K562 (cell line): ENCODE measurements at regions not wholly inside any gene's neighbourhood (a gene's known extent, or its start where the extent isn't known, plus 50 kb on each side); places are given as distances from the start of the nearest gene placed in this dataset.

Experiments used
- ATAC-seq: fragments of 200-7000 bp; cut with Tn5 transposase; 3 replicates; pipeline ENCODE4 v1.9.1; 2020; ENCODE audit warnings: moderate library complexity
- BruUV-seq: library from RNA; stranded (reverse); fragments of 400-500 nt; replicated peaks from 2 replicates; lab custom pipeline; 2021; lab: Mats Ljungman, UMichigan
- CTCF ChIA-PET: fragments of 300-600 bp; formaldehyde crosslinking; extraction: SDS; loops from one replicate; lab custom pipeline; 2021; ENCODE audit warnings: low intra/inter-chr PET ratio; lab: Yijun Ruan, JAX
- POLR2A ChIA-PET: fragments of 300-600, 350-650 bp; sonication (Branson Sonifier 250); formaldehyde crosslinking; extraction: SDS; loops from one replicate; lab custom pipeline; 2021; ENCODE audit warnings: antibody characterized with exemption, inconsistent platforms; lab: Yijun Ruan, JAX
- DNase-seq, 4 experiments: peaks; one replicate each; pipeline versions ENCODE4 v3.0.0 to v3.0.0-alpha.2; 2011 to 2018; ENCODE audit warnings: low spot score in 3 of 4, mixed read lengths in 3 of 4; ENCODE audit errors: extremely low read depth in 1 of 4
- FAIRE-seq: peaks from 2 replicates; lab custom pipeline; 2011; peaks lifted over from hg19 to GRCh38; lab: Jason Lieb, UNC
- H2AFZ ChIP-seq: 2 replicates; pipeline ENCODE4 v1.6.0; 2011; ENCODE audit warnings: low read depth, low read length, control low read depth, inconsistent platforms
- H3K27ac ChIP-seq: fragments of 200-600 bp; 3 replicates; pipeline ENCODE4 v1.8.0; 2011; ENCODE audit warnings: low read depth, mild to moderate bottlenecking, control low read depth, inconsistent platforms, low read length, moderate library complexity, mixed read lengths; ENCODE audit errors: extremely low read depth
- H3K27me3 ChIP-seq, 2 experiments: fragments of 300-600 bp in 1 of 2; 2 replicates in 1 of 2; 3 replicates in 1 of 2; pipeline versions ENCODE4 v1.6.0 to v1.8.0; 2011; ENCODE audit warnings: inconsistent platforms in 2 of 2, low read length in 2 of 2, mild to moderate bottlenecking in 1 of 2, mixed read lengths in 1 of 2, moderate library complexity in 1 of 2; ENCODE audit not compliant: control insufficient read depth in 2 of 2, insufficient read depth in 2 of 2
- H3K36me3 ChIP-seq: fragments of 300-600 bp; 3 replicates; pipeline ENCODE4 v1.8.0; 2011; ENCODE audit warnings: mild to moderate bottlenecking, low read length, inconsistent platforms; ENCODE audit not compliant: control insufficient read depth, insufficient read depth
- H3K4me1 ChIP-seq, 2 experiments: fragments of 200-600 bp in 1 of 2; replicated peaks in 1 of 2; 2 replicates in 1 of 2; 3 replicates in 1 of 2; pipeline versions ENCODE4 v1.5.1 to v1.8.0; 2011; ENCODE audit warnings: inconsistent platforms in 2 of 2, low read length in 2 of 2, mild to moderate bottlenecking in 1 of 2, mixed read lengths in 1 of 2, moderate library complexity in 1 of 2; ENCODE audit not compliant: control insufficient read depth in 2 of 2, insufficient read depth in 2 of 2
- H3K4me2 ChIP-seq: 2 replicates; pipeline ENCODE4 v1.6.1; 2011; ENCODE audit warnings: low read length, control low read depth, inconsistent platforms, mixed read lengths; ENCODE audit not compliant: insufficient read depth
- H3K4me3 ChIP-seq: fragments of 200-600 bp; sonication (generic), shearing (Covaris generic); 2 replicates; pipeline ENCODE4 v1.5.1; 2016; ENCODE audit warnings: control low read depth, inconsistent platforms
- H3K79me2 ChIP-seq: fragments of 200-600 bp; 3 replicates; pipeline ENCODE4 v1.8.0; 2011; ENCODE audit warnings: low read length, inconsistent platforms; ENCODE audit not compliant: control insufficient read depth, insufficient read depth
- H3K9ac ChIP-seq, 2 experiments: 2 replicates each; pipeline versions ENCODE4 v1.6.0 to v1.6.1; 2011; ENCODE audit warnings: low read depth in 2 of 2, low read length in 2 of 2, control low read depth in 1 of 2, inconsistent platforms in 1 of 2, mild to moderate bottlenecking in 1 of 2, mixed read lengths in 1 of 2; ENCODE audit not compliant: insufficient read depth in 1 of 2
- H3K9me1 ChIP-seq: one replicate; pipeline ENCODE4 v1.6.0; 2011; ENCODE audit warnings: inconsistent platforms, mild to moderate bottlenecking, low read length, moderate library complexity; ENCODE audit not compliant: control insufficient read depth, insufficient read depth
- H3K9me3 ChIP-seq: replicated peaks from 2 replicates; pipeline ENCODE4 v1.5.1; 2011; ENCODE audit warnings: low read depth, low read length, inconsistent platforms; ENCODE audit not compliant: control insufficient read depth, insufficient read depth
- H4K20me1 ChIP-seq: replicated peaks from 2 replicates; pipeline ENCODE4 v1.6.1; 2011; ENCODE audit warnings: low read length, inconsistent platforms, mixed read lengths; ENCODE audit not compliant: control insufficient read depth, insufficient read depth
- DPF2 ChIP-seq: fragments of 450-650 bp; IDR thresholded peaks from 2 replicates; pipeline ENCODE4 v1.6.1; 2016
- E2F4 ChIP-seq: sonication (generic); formaldehyde crosslinking; IDR thresholded peaks from 2 replicates; pipeline ENCODE4 v1.8.0; 2022; ENCODE audit warnings: mild to moderate bottlenecking, low read depth, missing genetic modification reagents
- ELK1 ChIP-seq: sonication (generic); formaldehyde crosslinking; IDR thresholded peaks from 2 replicates; pipeline ENCODE4 v1.8.1; 2022; ENCODE audit warnings: missing genetic modification reagents
- HDAC2 ChIP-seq: fragments of 450-650 bp; IDR thresholded peaks from 2 replicates; pipeline ENCODE4 v1.6.1; 2016; ENCODE audit warnings: mild to moderate bottlenecking
- HLTF ChIP-seq: fragments of 450-650 bp; IDR thresholded peaks from 2 replicates; pipeline ENCODE4 v1.6.1; 2016
- MBD2 ChIP-seq: sonication (generic); IDR thresholded peaks from 2 replicates; pipeline ENCODE4 v1.6.1; 2016; ENCODE audit warnings: low read depth, borderline replicate concordance
- PREB ChIP-seq: sonication (generic); formaldehyde crosslinking; IDR thresholded peaks from 2 replicates; pipeline ENCODE4 v1.8.1; 2023; ENCODE audit warnings: mild to moderate bottlenecking, missing genetic modification reagents
- SP1 ChIP-seq: sonication (generic); formaldehyde crosslinking; IDR thresholded peaks from 2 replicates; pipeline ENCODE4 v1.8.1; 2022; ENCODE audit warnings: mild to moderate bottlenecking, missing genetic modification reagents
- TAL1 ChIP-seq: fragments of 450-650 bp; IDR thresholded peaks from 2 replicates; pipeline ENCODE4 v1.6.1; 2016; ENCODE audit warnings: mild to moderate bottlenecking
- TCF3 ChIP-seq: sonication (generic); formaldehyde crosslinking; IDR thresholded peaks from 2 replicates; pipeline ENCODE4 v1.4.0; 2020; ENCODE audit warnings: mild to moderate bottlenecking, missing genetic modification reagents
- TEAD1 ChIP-seq, 2 experiments: fragments of 450-650 bp in 1 of 2; sonication (generic) in 1 of 2; formaldehyde crosslinking; IDR thresholded peaks; 2 replicates each; pipeline versions ENCODE4 v1.4.0 to v1.8.0; 2020 to 2022; ENCODE audit warnings: mild to moderate bottlenecking in 2 of 2, missing genetic modification reagents in 1 of 2
- ZNF124 ChIP-seq: sonication (generic); formaldehyde crosslinking; IDR thresholded peaks from 2 replicates; pipeline ENCODE4 v1.8.1; 2022; ENCODE audit warnings: missing genetic modification reagents
- ZNF146 ChIP-seq: IDR thresholded peaks from one replicate; pipeline ENCODE4 v1.6.1; 2018; ENCODE audit warnings: missing compliant biosample characterization; ENCODE audit not compliant: unreplicated experiment
- ZNF347 ChIP-seq: fragments of 450-650 bp; formaldehyde crosslinking; IDR thresholded peaks from 2 replicates; pipeline ENCODE4 v1.4.0; 2020; ENCODE audit warnings: low read depth, mild to moderate bottlenecking, moderate library complexity
- WGBS: fragments of 100-300 bp; shearing (Covaris generic); methylation state at CpG from one replicate; pipeline ENCODE4 v1.1.6; 2016; ENCODE audit warnings: low coverage, mixed read lengths; ENCODE audit not compliant: insufficient coverage; ENCODE audit errors: missing lambda C conversion rate; 5-methylcytosine and 5-hydroxymethylcytosine counted together
- in situ Hi-C: fragments of 300-500 bp; cut with MboI; formaldehyde crosslinking; loops from 4 replicates; pipeline ENCODE4 v1.15.0; 2018; ENCODE audit warnings: inconsistent platforms, mixed read lengths
- intact Hi-C: fragments of 100-400 bp; cut with micrococcal nuclease; formaldehyde crosslinking; loops from 2 replicates; pipeline ENCODE4 v1.14.2; 2022

- Histone ChIP-seq H3K27ac (no peak overlapping the region), H2AFZ (no peak overlapping the region)
- no peak for ATAC-seq
- 0% methylated on average over 2 of the region's 2 CpGs for WGBS
- no peak for TF ChIP-seq ZNF347 (CRISPR knock-in tag)
- no peak for TF ChIP-seq PREB (CRISPR knock-in tag)
- TF ChIP-seq DPF2: no peak
- TF ChIP-seq, all 486 proteins: peak for 0
- H3K27me3 ChIP-seq: no peaks in the 10 kb centered on the region
- no peak for FAIRE-seq
- H3K4me2 ChIP-seq: no peak overlapping the region
- no peaks in the 10 kb centered on the region for H4K20me1 ChIP-seq
- no peaks in the 10 kb centered on the region for H3K9me1 ChIP-seq
- ChIA-PET CTCF (no interaction called here), POLR2A (interaction anchor here (1.4 kb wide), 1 partner anchor 9 kb away, joined by 5 read pairs; no protein-coding TSS in a partner anchor)
- H3K4me3 ChIP-seq: no peak overlapping the region
- H3K36me3 ChIP-seq: no peaks in the 10 kb centered on the region
- no peaks in the 10 kb centered on the region for H3K4me1 ChIP-seq
- DNase-seq: no peak
- no peaks in the 10 kb centered on the region for H3K79me2 ChIP-seq
- in situ Hi-C loops: no loop called here
- no peaks in the 10 kb centered on the region for H3K9me3 ChIP-seq
- no TSS peak for BruUV-seq
- H3K9ac ChIP-seq: no peak overlapping the region
- intact Hi-C loops: no loop called here
Observed at GRCh38 chr3:174431717-174432116, 427.4 kb upstream of the NAALADL2 start.

GRCh38 chr3:174436367-174436766 is 422.8 kb upstream of the NAALADL2 start:
- no peak overlapping the region for H3K9ac ChIP-seq
- 0% methylated on average over 1 of the region's 1 CpG for WGBS
- no TSS peak for BruUV-seq
- no peaks in the 10 kb centered on the region for H3K27me3 ChIP-seq
- no peak overlapping the region for H3K4me2 ChIP-seq
- H3K79me2 ChIP-seq: no peaks in the 10 kb centered on the region
- H3K4me1 ChIP-seq: peaks cover 0 to 9% of the 10 kb centered on the region in 2 experiments; a peak in 1 of 5 replicates
- no peaks in the 10 kb centered on the region for H3K36me3 ChIP-seq
- no peaks in the 10 kb centered on the region for H3K9me1 ChIP-seq
- intact Hi-C loops (no loop called here), in situ Hi-C loops (no loop called here)
- no peaks in the 10 kb centered on the region for H3K9me3 ChIP-seq
- H2AFZ ChIP-seq: no peak overlapping the region
- no peak overlapping the region for H3K27ac ChIP-seq
- H3K4me3 ChIP-seq: no peak overlapping the region
- no peak for DNase-seq
- CTCF ChIA-PET: no interaction called here
- POLR2A ChIA-PET: no interaction called here
- FAIRE-seq: no peak
- no peaks in the 10 kb centered on the region for H4K20me1 ChIP-seq
- no peak for ATAC-seq
- no peak for TF ChIP-seq E2F4 (CRISPR knock-in tag)
- no peak for TF ChIP-seq ZNF146 (CRISPR knock-in tag)
- TF ChIP-seq MBD2: no peak
- no peak for TF ChIP-seq TCF3 (CRISPR knock-in tag)
- TF ChIP-seq ZNF124 (CRISPR knock-in tag): no peak
- TF ChIP-seq ELK1 (CRISPR knock-in tag): no peak
- no peak for TF ChIP-seq TAL1
- TF ChIP-seq SP1 (CRISPR knock-in tag): no peak
- no peak for TF ChIP-seq HDAC2
- no peak for TF ChIP-seq TEAD1 (CRISPR knock-in tag; IDR thresholded peaks at IDR 0.05)
- TF ChIP-seq HLTF: no peak
